GM19372 (cell line): ENCODE measurements at regions not wholly inside any gene's neighbourhood (a gene's known extent, or its start where the extent isn't known, plus 50 kb on each side); places are given as distances from the start of the nearest gene placed in this dataset.

Source experiments
- ATAC-seq: cut with Tn5 transposase; IDR thresholded peaks from one replicate; pipeline ENCODE4 v1.9.1; 2021; ENCODE audit warnings: mild to moderate bottlenecking, low read depth, moderate library complexity; ENCODE audit not compliant: unreplicated experiment

- ATAC-seq: no peak
Measured at GRCh38 chr7:79732535-79732934, 279.1 kb upstream of the MAGI2 start.

DNA sequence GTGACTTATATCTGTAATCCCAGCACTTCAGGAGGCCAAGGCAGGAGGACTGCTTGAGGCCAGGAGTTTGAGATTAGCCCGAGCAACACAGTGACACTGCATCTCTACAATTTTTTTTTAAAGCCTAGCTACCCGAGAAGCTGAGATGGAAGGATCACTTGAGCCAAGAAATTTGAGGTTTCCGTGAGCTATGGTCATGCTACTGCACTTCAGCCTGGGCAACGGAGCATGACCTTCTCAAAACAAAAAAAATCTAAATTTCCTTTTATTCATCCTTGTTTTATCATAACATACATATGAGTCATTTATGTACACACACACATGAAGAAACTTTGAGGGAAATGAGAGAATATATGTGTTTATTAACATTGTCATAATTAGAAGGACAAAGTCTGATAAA, 277.5 kb upstream of the MAGI2 start:
- no peak for ATAC-seq

DNA sequence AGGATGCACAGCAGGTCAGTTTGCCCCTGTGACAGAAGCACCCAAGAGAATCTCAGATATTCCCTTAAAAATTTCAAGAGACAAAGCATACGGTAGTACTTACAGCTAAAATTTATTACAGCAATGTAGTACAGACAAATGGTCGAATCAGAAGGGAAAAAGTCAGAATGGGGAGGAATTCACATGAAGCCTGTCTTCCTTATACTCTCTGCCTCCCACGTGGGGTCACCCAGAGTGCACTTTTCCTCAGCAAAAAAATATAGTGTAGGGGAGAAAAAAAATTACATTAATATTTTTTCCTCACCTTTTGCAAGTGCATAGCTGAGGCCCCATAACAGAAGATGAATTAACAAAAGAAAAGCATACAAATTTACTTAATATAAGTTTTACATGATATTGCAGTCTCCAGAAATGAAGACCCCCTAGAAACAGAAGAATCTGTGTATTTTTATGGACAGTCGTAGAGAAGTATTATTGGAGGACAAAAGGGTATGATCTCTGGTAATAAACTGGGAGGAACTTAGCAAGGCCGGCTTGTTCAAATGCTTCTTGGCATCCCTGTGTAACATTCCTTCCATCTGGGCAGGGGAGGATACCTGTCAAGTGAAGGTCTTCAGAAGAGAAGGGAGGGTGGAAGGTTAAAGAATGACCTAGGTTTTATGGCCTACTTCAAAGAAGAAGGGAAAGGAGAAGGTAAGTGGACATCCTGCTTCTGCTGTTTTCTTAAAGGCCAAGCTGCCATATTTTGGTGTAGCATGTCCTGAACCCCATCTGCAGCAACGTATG, 270.6 kb upstream of the MAGI2 start:
- no peak for ATAC-seq

- ATAC-seq: no peak
Measured at GRCh38 chr7:79722217-79722616, 268.8 kb upstream of the MAGI2 start.

DNA sequence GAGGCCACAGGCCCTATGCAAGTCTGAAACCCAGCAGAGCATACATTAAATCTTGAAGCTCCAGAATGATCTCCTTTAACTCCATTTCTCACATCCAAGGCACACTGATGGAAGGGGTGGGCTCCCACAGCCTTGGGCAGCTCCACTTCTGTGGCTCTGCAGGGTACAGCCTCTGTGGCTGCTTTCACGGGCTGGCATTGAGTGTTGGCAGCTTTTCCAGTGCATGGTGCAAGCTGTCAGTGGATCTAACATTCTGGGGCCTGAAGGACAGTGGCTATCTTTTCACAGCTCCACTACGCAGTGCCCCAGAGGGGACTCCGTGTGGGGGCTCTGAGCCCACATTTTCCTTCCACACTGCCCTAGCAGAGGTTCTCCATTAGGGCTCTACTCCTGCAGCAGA, 265.7 kb upstream of the MAGI2 start:
- ATAC-seq: no peak

- no peak for ATAC-seq
Measured at GRCh38 chr7:79716329-79716728, 262.9 kb upstream of the MAGI2 start.

DNA sequence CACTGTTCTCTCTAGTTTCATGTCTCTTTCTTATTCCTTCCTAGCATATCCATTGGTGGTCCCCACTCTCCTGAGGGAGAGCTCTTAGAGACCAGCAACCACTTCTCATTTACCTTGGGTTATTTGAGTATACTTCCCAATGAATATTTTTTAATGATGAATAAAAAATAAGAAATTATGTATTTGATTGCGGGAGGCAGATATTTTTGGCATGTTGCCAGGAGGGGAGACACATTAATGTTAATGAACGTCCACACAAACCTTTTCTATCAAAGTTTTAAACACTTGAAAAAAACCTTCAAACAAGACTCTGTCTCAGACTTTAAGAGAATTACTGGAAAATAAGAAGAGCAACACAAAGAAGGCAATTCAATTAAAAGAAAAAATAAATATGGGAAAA, 260.6 kb upstream of the MAGI2 start:
- ATAC-seq: no peak

DNA sequence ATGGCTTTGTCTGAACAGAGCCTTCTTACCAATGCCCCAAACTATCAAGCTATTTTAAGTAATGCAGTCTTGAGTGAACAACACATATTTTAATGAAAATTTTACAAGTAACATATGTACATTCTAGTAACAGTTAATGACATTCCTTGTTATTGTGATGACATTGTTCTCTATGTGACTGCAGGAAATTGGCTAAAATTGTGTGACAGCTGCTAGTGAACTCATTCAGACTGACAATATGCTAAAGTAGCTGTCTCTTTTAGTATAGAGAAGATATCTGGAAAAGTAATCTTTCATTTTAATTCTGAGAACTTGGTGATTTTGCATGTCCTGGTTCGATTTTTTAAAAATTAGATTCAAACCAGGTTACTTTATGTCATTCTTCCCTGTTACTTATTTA, 259.8 kb upstream of the MAGI2 start:
- ATAC-seq: no peak

GRCh38 chr7:79711660-79712059, 258.2 kb upstream of the MAGI2 start:
- ATAC-seq: no peak

GRCh38 chr7:79709574-79710409, 256.3 kb upstream of the MAGI2 start:
- no peak for ATAC-seq

GRCh38 chr7:79702116-79702515, 248.6 kb upstream of the MAGI2 start:
- ATAC-seq: no peak

GRCh38 chr7:79692015-79692414, 238.5 kb upstream of the MAGI2 start:
- ATAC-seq: no peak

DNA sequence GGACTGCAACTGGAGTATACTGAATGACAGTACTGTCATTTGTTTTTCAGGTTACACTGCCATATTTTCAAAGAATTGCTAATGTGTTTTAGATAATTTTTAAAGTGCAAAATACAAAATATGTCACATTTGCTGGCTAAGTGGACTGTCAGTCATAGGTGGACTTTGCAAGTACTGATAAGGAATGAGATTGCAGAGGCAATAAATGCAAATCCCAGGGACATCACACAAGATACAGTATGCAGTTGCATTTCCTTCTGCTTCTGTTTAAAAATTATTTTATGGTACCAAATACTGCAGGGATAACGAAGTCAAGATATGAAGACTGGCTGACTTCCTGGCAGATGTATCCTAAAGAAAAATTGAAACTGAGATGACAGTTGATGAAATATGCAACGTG, 237.6 kb upstream of the MAGI2 start:
- ATAC-seq: no peak

- ATAC-seq: no peak
Measured at GRCh38 chr7:79684384-79684783, 230.9 kb upstream of the MAGI2 start.

- no peak for ATAC-seq
Measured at GRCh38 chr7:79683916-79684315, 230.4 kb upstream of the MAGI2 start.

GRCh38 chr7:79683185-79683890, 229.9 kb upstream of the MAGI2 start:
- ATAC-seq: no peak

DNA sequence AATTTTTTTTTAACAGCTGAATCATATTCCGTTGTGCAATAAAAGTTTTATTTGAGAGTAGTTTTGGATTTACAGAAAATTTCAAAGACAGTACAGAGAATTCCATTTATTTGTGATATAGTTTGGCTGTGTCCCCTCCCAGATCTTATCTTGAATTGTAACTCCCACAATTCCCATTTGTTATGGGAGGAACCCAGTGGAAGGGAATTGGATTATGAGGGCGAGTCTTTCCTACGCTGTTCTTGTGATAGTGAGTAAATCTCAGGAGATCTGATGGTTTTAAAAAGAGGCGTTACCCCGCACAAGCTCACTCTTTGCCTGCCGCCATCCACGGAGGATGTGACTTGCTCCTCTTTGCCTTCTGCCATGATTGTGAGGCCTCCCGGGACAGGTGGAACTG, 228.0 kb upstream of the MAGI2 start:
- ATAC-seq: no peak

DNA sequence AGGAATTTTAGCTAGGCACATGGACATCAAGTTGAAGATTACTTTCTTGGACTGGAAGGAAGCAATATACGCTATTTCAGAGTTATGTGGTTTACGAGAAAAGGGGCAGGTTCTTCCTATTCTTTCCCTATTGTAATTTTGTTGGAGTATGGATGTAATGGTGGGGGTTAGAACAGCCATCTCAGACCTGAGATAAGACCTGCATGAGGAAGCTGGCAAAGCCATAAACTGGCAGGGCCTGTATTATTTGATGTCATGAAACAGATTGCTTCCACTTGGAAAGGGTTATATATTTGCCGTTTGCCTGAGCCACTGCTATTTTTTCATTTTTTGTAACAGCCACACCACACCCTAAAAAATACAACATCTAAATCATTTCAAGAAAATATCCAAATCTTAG, 220.5 kb upstream of the MAGI2 start:
- ATAC-seq: no peak

DNA sequence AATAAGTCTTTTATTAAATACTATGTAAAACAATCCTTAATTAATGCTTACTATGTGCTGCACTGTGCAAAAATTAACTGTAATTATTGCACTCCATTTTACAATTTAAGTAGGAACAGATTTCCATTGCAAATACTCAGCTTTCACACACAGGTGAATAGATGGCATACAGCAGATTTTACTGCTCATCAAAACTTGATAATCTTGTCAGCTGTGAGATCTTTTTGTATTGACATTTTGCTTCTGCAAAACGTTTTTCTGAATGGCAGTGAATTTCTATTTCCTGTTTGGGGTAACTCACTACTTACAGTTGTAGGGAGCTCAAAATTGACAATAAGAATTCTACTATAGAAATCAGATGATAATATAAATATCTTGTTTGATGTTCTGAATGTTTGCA, 220.0 kb upstream of the MAGI2 start:
- no peak for ATAC-seq

DNA sequence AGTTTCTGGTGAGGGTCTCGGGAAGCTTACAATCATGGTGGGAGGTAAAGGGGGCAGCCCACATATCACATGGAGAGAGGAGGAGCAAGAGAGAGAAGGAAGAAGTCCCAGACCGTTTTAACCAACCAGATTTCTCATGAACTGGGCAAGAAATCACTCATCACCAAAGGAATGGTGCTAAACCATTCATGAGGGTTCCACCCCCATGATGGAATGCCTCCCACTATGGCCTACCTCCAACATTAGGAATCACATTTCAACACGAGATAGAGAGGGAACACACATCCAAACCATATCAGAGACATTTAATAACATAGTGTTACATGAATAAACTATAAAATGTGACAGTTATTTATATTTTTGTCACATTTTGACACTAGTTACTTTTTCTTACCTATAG, 214.8 kb upstream of the MAGI2 start:
- ATAC-seq: no peak

DNA sequence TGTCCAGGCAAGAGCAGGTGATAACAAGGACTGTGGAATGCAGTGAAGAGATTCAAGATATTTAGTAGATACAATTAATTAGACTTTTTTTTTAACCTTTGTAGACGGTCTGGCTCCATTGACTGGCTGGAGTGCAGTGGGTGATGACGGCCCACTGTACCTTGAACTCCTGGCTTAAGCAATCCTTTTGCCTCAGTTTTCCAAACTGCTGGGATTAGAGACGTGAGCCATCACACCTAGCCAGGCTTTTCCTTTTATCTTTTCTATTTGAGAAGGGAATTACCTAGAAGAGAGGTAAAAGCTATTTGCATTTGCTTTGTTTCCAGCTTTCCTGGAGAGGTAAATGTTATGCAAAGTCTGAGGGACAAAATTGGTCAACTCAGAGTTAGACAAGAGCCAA, 213.0 kb upstream of the MAGI2 start:
- ATAC-seq: no peak
